ENCODE measurements at regions not wholly inside any gene's neighbourhood (a gene's known extent, or its start where the extent isn't known, plus 50 kb on each side); places are given as distances from the start of the nearest gene placed in this dataset.

GRCh38 chr4:158376106-158376840, 145.4 kb upstream of the RXFP1 start:
- no peaks in the 10 kb centered on the region for H3K9me2 ChIP-seq (replicated peaks; ENCODE audit: control insufficient read depth, low read length)
- H3K36me3 ChIP-seq (ENCODE audit: control insufficient read depth, low read length) = no peaks in the 10 kb centered on the region
- H3K79me2 ChIP-seq (ENCODE audit: control insufficient read depth, low read length) = no peaks in the 10 kb centered on the region

GRCh38 chr4:158384414-158384813, 137.3 kb upstream of the RXFP1 start:
- H3K4me1 ChIP-seq (ENCODE audit: control insufficient read depth, low read length) = no peaks in the 10 kb centered on the region
- TF ChIP-seq EZH2phosphoT487 (IDR thresholded peaks at IDR 0.05; ENCODE audit: borderline replicate concordance, low read length) = no peak
- no peak for TF ChIP-seq CTCF (IDR thresholded peaks at IDR 0.05; ENCODE audit: low read depth, low read length, poor library complexity, severe bottlenecking)
- no peak overlapping the region for H3K4me2 ChIP-seq (ENCODE audit: low read length)
- no peaks in the 10 kb centered on the region for H3K9me2 ChIP-seq (replicated peaks; ENCODE audit: control insufficient read depth, low read length)
- no peaks in the 10 kb centered on the region for H4K20me1 ChIP-seq (ENCODE audit: control insufficient read depth, insufficient read depth, low read depth, low read length)
- H3K27ac ChIP-seq (ENCODE audit: low read depth, low read length) = no peak overlapping the region
- H3K4me3 ChIP-seq (ENCODE audit: low read length) = no peak overlapping the region
- no peaks in the 10 kb centered on the region for H3K79me2 ChIP-seq (ENCODE audit: control insufficient read depth, low read length)
- no peaks in the 10 kb centered on the region for H3K36me3 ChIP-seq (ENCODE audit: control insufficient read depth, low read length)
- H3K27me3 ChIP-seq (ENCODE audit: control insufficient read depth, low read length) = no peaks in the 10 kb centered on the region
- no peaks in the 10 kb centered on the region for H3K9me3 ChIP-seq (ENCODE audit: control insufficient read depth, insufficient read depth, low read length)
- no peaks in the 10 kb centered on the region for H3F3A ChIP-seq (ENCODE audit: control insufficient read depth, insufficient read depth)

More at GRCh38 chr4:158376106-158376840, 145.4 kb upstream of the RXFP1 start:
- Histone ChIP-seq H3K4me2 (ENCODE audit: low read length) (no peak overlapping the region), H3K27ac (ENCODE audit: low read depth, low read length) (no peak overlapping the region), H4K20me1 (ENCODE audit: control insufficient read depth, insufficient read depth, low read depth, low read length) (no peaks in the 10 kb centered on the region), H3K9me3 (ENCODE audit: control insufficient read depth, insufficient read depth, low read length) (no peaks in the 10 kb centered on the region), H3K4me3 (ENCODE audit: low read length) (no peak overlapping the region), H3K27me3 (ENCODE audit: control insufficient read depth, low read length) (no peaks in the 10 kb centered on the region), H3F3A (ENCODE audit: control insufficient read depth, insufficient read depth) (no peaks in the 10 kb centered on the region), H3K4me1 (ENCODE audit: control insufficient read depth, low read length) (no peaks in the 10 kb centered on the region)
- TF ChIP-seq CTCF (IDR thresholded peaks at IDR 0.05; ENCODE audit: low read depth, low read length, poor library complexity, severe bottlenecking) (no peak), EZH2phosphoT487 (IDR thresholded peaks at IDR 0.05; ENCODE audit: borderline replicate concordance, low read length) (no peak)

- H3F3A ChIP-seq (ENCODE audit: control insufficient read depth, insufficient read depth) = no peaks in the 10 kb centered on the region
- H3K4me3 ChIP-seq (ENCODE audit: low read length) = no peak overlapping the region
- no peaks in the 10 kb centered on the region for H3K9me2 ChIP-seq (replicated peaks; ENCODE audit: control insufficient read depth, low read length)
- H3K27ac ChIP-seq (ENCODE audit: low read depth, low read length) = no peak overlapping the region
- no peaks in the 10 kb centered on the region for H3K9me3 ChIP-seq (ENCODE audit: control insufficient read depth, insufficient read depth, low read length)
- no peaks in the 10 kb centered on the region for H4K20me1 ChIP-seq (ENCODE audit: control insufficient read depth, insufficient read depth, low read depth, low read length)
- H3K36me3 ChIP-seq (ENCODE audit: control insufficient read depth, low read length) = no peaks in the 10 kb centered on the region
- no peaks in the 10 kb centered on the region for H3K27me3 ChIP-seq (ENCODE audit: control insufficient read depth, low read length)
- TF ChIP-seq CTCF (IDR thresholded peaks at IDR 0.05; ENCODE audit: low read depth, low read length, poor library complexity, severe bottlenecking) (no peak), EZH2phosphoT487 (IDR thresholded peaks at IDR 0.05; ENCODE audit: borderline replicate concordance, low read length) (no peak)
- H3K79me2 ChIP-seq (ENCODE audit: control insufficient read depth, low read length) = no peaks in the 10 kb centered on the region
- no peak overlapping the region for H3K4me2 ChIP-seq (ENCODE audit: low read length)
- no peaks in the 10 kb centered on the region for H3K4me1 ChIP-seq (ENCODE audit: control insufficient read depth, low read length)
These were observed 126.3 kb upstream of the RXFP1 start for GRCh38 chr4:158395343-158395742.

All from DOHH2 (cell line).